WTC11 (cell line): ENCODE measurements at regions not wholly inside any gene's neighbourhood (a gene's known extent, or its start where the extent isn't known, plus 50 kb on each side); places are given as distances from the start of the nearest gene placed in this dataset.

Experiments
- ATAC-seq: fragments of 200-7000 bp; cut with Tn5 transposase; 2 replicates; pipeline ENCODE4 v1.10.0; 2021; ENCODE audit warnings: mild to moderate bottlenecking, moderate library complexity
- CTCF ChIA-PET: fragments of 300-600 bp; sonication (Branson Sonifier 250); formaldehyde crosslinking; loops from one replicate; lab custom pipeline; 2021; ENCODE audit warnings: antibody characterized with exemption; lab: Charles Lee
- POLR2A ChIA-PET: fragments of 350-600 bp; sonication (Branson Sonifier 250); formaldehyde crosslinking; loops from one replicate; lab custom pipeline; 2021; ENCODE audit warnings: antibody characterized with exemption; lab: Charles Lee
- DNase-seq: peaks from one replicate; pipeline ENCODE4 v3.0.0; 2021; ENCODE audit warnings: low spot score
- H3K27ac Mint-ChIP-seq: 2 replicates; pipeline ENCODE4 v1.8.0; 2021; ENCODE audit warnings: mixed read lengths
- H3K27me3 Mint-ChIP-seq: 2 replicates; pipeline ENCODE4 v1.8.0; 2021; ENCODE audit warnings: low read depth, mild to moderate bottlenecking, moderate library complexity, mixed read lengths
- H3K36me3 Mint-ChIP-seq: 2 replicates; pipeline ENCODE4 v1.8.0; 2021; ENCODE audit warnings: mixed read lengths
- H3K4me1 Mint-ChIP-seq: 2 replicates; pipeline ENCODE4 v1.8.0; 2022; ENCODE audit warnings: mixed read lengths
- H3K4me3 Mint-ChIP-seq: 2 replicates; pipeline ENCODE4 v1.8.0; 2021; ENCODE audit warnings: mild to moderate bottlenecking, moderate library complexity, mixed read lengths
- H3K9me3 Mint-ChIP-seq: 2 replicates; pipeline ENCODE4 v1.8.0; 2021; ENCODE audit warnings: mixed read lengths
- E2F4 ChIP-seq: sonication (generic); formaldehyde crosslinking; IDR thresholded peaks from 2 replicates; pipeline ENCODE4 v1.8.1; 2022; ENCODE audit warnings: low read depth, mild to moderate bottlenecking, moderate library complexity, missing genetic modification reagents, borderline replicate concordance
- EMX1 ChIP-seq: fragments of 250-450 bp; sonication (Bioruptor Pico); IDR thresholded peaks from 2 replicates; pipeline ENCODE4 v1.8.0; 2021; ENCODE audit warnings: mild to moderate bottlenecking
- FOXJ3 ChIP-seq: sonication (generic); formaldehyde crosslinking; IDR thresholded peaks from 2 replicates; pipeline ENCODE4 v1.9.0; 2021; ENCODE audit warnings: missing genetic modification reagents, mild to moderate bottlenecking, borderline replicate concordance
- FOXP1 ChIP-seq: sonication (generic); formaldehyde crosslinking; IDR thresholded peaks from 2 replicates; pipeline ENCODE4 v1.8.0; 2022; ENCODE audit warnings: missing genetic modification reagents, mild to moderate bottlenecking, moderate library complexity, borderline replicate concordance
- GABPB1 ChIP-seq: sonication (generic); formaldehyde crosslinking; IDR thresholded peaks from 2 replicates; pipeline ENCODE4 v1.8.1; 2023; ENCODE audit warnings: mild to moderate bottlenecking, missing genetic modification reagents
- HMGA2 ChIP-seq: fragments of 250-450 bp; sonication (Bioruptor Pico); IDR thresholded peaks from 2 replicates; pipeline ENCODE4 v1.4.0; 2021; ENCODE audit warnings: mild to moderate bottlenecking, moderate library complexity
- NFATC4 ChIP-seq: fragments of 250-450 bp; sonication (Bioruptor Pico); IDR thresholded peaks from 2 replicates; pipeline ENCODE4 v1.9.0; 2021; ENCODE audit warnings: mild to moderate bottlenecking
- SMAD4 ChIP-seq: sonication (generic); formaldehyde crosslinking; IDR thresholded peaks from 2 replicates; pipeline ENCODE4 v1.8.0; 2022; ENCODE audit warnings: mild to moderate bottlenecking, missing genetic modification reagents
- TCF7 ChIP-seq: sonication (generic); formaldehyde crosslinking; IDR thresholded peaks from 2 replicates; pipeline ENCODE4 v1.8.0; 2022; ENCODE audit warnings: mild to moderate bottlenecking, low read depth, missing genetic modification reagents, moderate library complexity
- ZNF138 ChIP-seq: sonication (generic); formaldehyde crosslinking; conservative IDR thresholded peaks from 2 replicates; pipeline ENCODE4 v1.8.1; 2022; ENCODE audit warnings: mild to moderate bottlenecking, moderate library complexity, missing genetic modification reagents
- ZNF219 ChIP-seq: sonication (generic); formaldehyde crosslinking; IDR thresholded peaks from 2 replicates; pipeline ENCODE4 v1.8.0; 2023; ENCODE audit warnings: missing genetic modification reagents, mild to moderate bottlenecking, borderline replicate concordance
- ZSCAN18 ChIP-seq: fragments of 250-450 bp; sonication (Bioruptor Pico); IDR thresholded peaks from 2 replicates; pipeline ENCODE4 v2.1.2; 2022; ENCODE audit warnings: mild to moderate bottlenecking, moderate library complexity
- TF ChIP-seq, protein P1 (sequence below): fragments of 250-450 bp; sonication (Bioruptor Pico); conservative IDR thresholded peaks from 2 replicates; pipeline ENCODE4 v1.9.0; 2021; ENCODE audit warnings: mild to moderate bottlenecking
- TF ChIP-seq, protein P2 (sequence below): sonication (generic); formaldehyde crosslinking; IDR thresholded peaks from 2 replicates; pipeline ENCODE4 v1.8.1; 2023; ENCODE audit warnings: mild to moderate bottlenecking, missing genetic modification reagents, moderate library complexity
- TF ChIP-seq, protein P3 (sequence below): sonication (generic); formaldehyde crosslinking; IDR thresholded peaks from 2 replicates; pipeline ENCODE4 v1.8.1; 2023; ENCODE audit warnings: mild to moderate bottlenecking, missing genetic modification reagents

- no peak for DNase-seq
- H3K27me3 Mint-ChIP-seq, result no peaks in the 10 kb centered on the region
- ChIA-PET POLR2A (no interaction called here), CTCF (no interaction called here)
- no peak overlapping the region for H3K4me3 Mint-ChIP-seq
- H3K4me1 Mint-ChIP-seq, result peaks cover 4% of the 10 kb centered on the region
- no peaks in the 10 kb centered on the region for H3K9me3 Mint-ChIP-seq
- ATAC-seq, result peak; percentile 43
- no peaks in the 10 kb centered on the region for H3K36me3 Mint-ChIP-seq
- TF ChIP-seq ZNF219 (CRISPR knock-in tag) (no peak), NFATC4 (CRISPR knock-in tag) (no peak)
- no peak overlapping the region for H3K27ac Mint-ChIP-seq
These were observed 1076.4 kb upstream of the PABPC4L start for GRCh38 chr4:135277980-135278315.

- no peak overlapping the region for H3K27ac Mint-ChIP-seq
- H3K36me3 Mint-ChIP-seq, result no peaks in the 10 kb centered on the region
- ChIA-PET CTCF (no interaction called here), POLR2A (no interaction called here)
- peak; percentile 30; the same call in 1 of the 2 replicates for ATAC-seq
- H3K4me1 Mint-ChIP-seq, result peaks cover 4% of the 10 kb centered on the region
- no peak for DNase-seq
- no peaks in the 10 kb centered on the region for H3K9me3 Mint-ChIP-seq
- no peaks in the 10 kb centered on the region for H3K27me3 Mint-ChIP-seq
- TF ChIP-seq HMGA2 (CRISPR knock-in tag), result no peak
- TF ChIP-seq, protein P1, sequence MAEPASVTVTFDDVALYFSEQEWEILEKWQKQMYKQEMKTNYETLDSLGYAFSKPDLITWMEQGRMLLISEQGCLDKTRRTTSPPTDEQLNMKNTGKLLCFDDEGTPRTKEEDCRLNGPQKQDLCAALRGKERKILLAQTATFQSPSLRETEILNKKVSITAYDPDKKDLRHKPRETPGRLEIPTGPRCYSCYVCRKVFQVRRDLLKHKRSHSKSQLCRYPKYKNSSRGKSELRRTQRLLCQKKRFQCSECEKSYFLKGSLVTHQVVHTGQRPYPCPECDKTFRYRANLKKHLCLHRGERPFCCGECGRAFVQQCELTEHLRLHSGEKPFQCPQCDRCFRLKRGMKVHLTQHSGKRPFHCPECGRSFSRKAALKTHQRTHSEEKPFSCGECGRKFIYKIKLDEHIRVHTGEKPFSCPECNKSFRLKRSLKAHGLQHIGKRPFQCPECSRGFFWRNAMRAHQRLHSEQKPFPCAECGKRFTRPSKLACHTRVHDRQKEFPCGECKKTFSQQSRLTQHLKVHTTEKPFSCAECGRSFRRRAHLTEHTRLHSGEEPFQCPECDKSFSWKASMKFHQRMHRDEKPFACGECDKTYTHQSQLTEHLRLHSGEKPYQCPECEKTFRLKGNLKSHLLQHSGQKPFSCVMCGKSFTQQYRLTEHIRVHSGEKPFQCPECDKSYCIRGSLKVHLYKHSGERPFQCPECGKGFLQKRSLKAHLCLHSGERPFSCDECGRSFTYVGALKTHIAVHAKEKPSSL, result no peak
- no peak for TF ChIP-seq E2F4
- no peak for TF ChIP-seq FOXJ3 (CRISPR knock-in tag)
- TF ChIP-seq, protein P2, sequence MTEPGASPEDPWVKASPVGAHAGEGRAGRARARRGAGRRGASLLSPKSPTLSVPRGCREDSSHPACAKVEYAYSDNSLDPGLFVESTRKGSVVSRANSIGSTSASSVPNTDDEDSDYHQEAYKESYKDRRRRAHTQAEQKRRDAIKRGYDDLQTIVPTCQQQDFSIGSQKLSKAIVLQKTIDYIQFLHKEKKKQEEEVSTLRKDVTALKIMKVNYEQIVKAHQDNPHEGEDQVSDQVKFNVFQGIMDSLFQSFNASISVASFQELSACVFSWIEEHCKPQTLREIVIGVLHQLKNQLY, result no peak
- TF ChIP-seq, protein P3, sequence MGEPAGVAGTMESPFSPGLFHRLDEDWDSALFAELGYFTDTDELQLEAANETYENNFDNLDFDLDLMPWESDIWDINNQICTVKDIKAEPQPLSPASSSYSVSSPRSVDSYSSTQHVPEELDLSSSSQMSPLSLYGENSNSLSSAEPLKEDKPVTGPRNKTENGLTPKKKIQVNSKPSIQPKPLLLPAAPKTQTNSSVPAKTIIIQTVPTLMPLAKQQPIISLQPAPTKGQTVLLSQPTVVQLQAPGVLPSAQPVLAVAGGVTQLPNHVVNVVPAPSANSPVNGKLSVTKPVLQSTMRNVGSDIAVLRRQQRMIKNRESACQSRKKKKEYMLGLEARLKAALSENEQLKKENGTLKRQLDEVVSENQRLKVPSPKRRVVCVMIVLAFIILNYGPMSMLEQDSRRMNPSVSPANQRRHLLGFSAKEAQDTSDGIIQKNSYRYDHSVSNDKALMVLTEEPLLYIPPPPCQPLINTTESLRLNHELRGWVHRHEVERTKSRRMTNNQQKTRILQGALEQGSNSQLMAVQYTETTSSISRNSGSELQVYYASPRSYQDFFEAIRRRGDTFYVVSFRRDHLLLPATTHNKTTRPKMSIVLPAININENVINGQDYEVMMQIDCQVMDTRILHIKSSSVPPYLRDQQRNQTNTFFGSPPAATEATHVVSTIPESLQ, result no peak
- no peak for TF ChIP-seq EMX1
- TF ChIP-seq TCF7 (CRISPR knock-in tag), result no peak
- no peak for TF ChIP-seq FOXP1 (CRISPR knock-in tag)
- no peak for TF ChIP-seq SMAD4 (CRISPR knock-in tag)
- TF ChIP-seq ZSCAN18 (CRISPR knock-in tag), result no peak
- TF ChIP-seq GABPB1, result no peak
- no peak for TF ChIP-seq ZNF138 (CRISPR knock-in tag)
- no peak overlapping the region for H3K4me3 Mint-ChIP-seq
These were observed 1075.7 kb upstream of the PABPC4L start for GRCh38 chr4:135277068-135277979.
